ENCODE measurements at regions not wholly inside any gene's neighbourhood (a gene's known extent, or its start where the extent isn't known, plus 50 kb on each side); places are given as distances from the start of the nearest gene placed in this dataset.
A peak's percentile ranks its signal among the peaks of the same experiment; 100 is the strongest.
"Not testable (repeated sequence)": the region's sequence is repeated elsewhere in the genome, so short reads cannot be mapped to it uniquely, and the experiment has no call there.

- intact Hi-C loops (cut with DNase I; ENCODE audit: low total_unique reads); H3K27me3 ChIP-seq; H3K9me3 ChIP-seq; DNase-seq; H3K36me3 ChIP-seq; H3K4me1 ChIP-seq; H3K27ac ChIP-seq; H3K4me3 ChIP-seq: not testable (repeated sequence)
These were observed 141.0 kb downstream of the GOLGA6L22 start for GRCh38 chr15:22599526-22600320.

- H3K36me3 ChIP-seq; H3K27ac ChIP-seq; DNase-seq; intact Hi-C loops (cut with DNase I; ENCODE audit: low total_unique reads); H3K4me1 ChIP-seq; H3K9me3 ChIP-seq; H3K4me3 ChIP-seq; H3K27me3 ChIP-seq: not testable (repeated sequence)
These were observed 158.3 kb downstream of the GOLGA6L22 start for GRCh38 chr15:22616976-22617375.

GRCh38 chr15:22631789-22632188 is 154.7 kb upstream of the NIPA1 start:
- H3K36me3 ChIP-seq; H3K27me3 ChIP-seq; H3K4me3 ChIP-seq; intact Hi-C loops (cut with DNase I; ENCODE audit: low total_unique reads); DNase-seq; H3K9me3 ChIP-seq; H3K27ac ChIP-seq; H3K4me1 ChIP-seq: not testable (repeated sequence)

GRCh38 chr15:22639983-22640382 is 146.5 kb upstream of the NIPA1 start:
- H3K4me1 ChIP-seq; intact Hi-C loops (cut with DNase I; ENCODE audit: low total_unique reads); DNase-seq; H3K27ac ChIP-seq; H3K9me3 ChIP-seq; H3K36me3 ChIP-seq; H3K27me3 ChIP-seq; H3K4me3 ChIP-seq: not testable (repeated sequence)

GRCh38 chr15:22649458-22649857 is 137.0 kb upstream of the NIPA1 start:
- intact Hi-C loops (cut with DNase I; ENCODE audit: low total_unique reads); DNase-seq: not testable (repeated sequence)

GRCh38 chr15:22651179-22651578 is 135.3 kb upstream of the NIPA1 start:
- DNase-seq; H3K4me3 ChIP-seq; intact Hi-C loops (cut with DNase I; ENCODE audit: low total_unique reads): not testable (repeated sequence)

More at GRCh38 chr15:22649458-22649857, 137.0 kb upstream of the NIPA1 start:
- not testable (repeated sequence) for H3K4me1 ChIP-seq, H3K27me3 ChIP-seq, H3K36me3 ChIP-seq, H3K9me3 ChIP-seq, H3K4me3 ChIP-seq, H3K27ac ChIP-seq

GRCh38 chr15:22664294-22665058 is 122.0 kb upstream of the NIPA1 start:
- H3K27me3 ChIP-seq; intact Hi-C loops (cut with DNase I; ENCODE audit: low total_unique reads); H3K4me1 ChIP-seq; H3K9me3 ChIP-seq; H3K36me3 ChIP-seq: not testable (repeated sequence)
- H3K27ac ChIP-seq = peak overlapping the region; percentile 93 to 96
- DNase-seq = peak; percentile 16 to 44
- H3K4me3 ChIP-seq = peak overlapping the region; percentile 26 to 69
- peak in 1 of 4 experiments; percentile 26 for TF ChIP-seq CTCF (IDR thresholded peaks at IDR 0.05)

More at GRCh38 chr15:22651179-22651578, 135.3 kb upstream of the NIPA1 start:
- not testable (repeated sequence) for H3K36me3 ChIP-seq, H3K4me1 ChIP-seq, H3K9me3 ChIP-seq, H3K27me3 ChIP-seq, H3K27ac ChIP-seq

- DNase-seq = peak in 1 of 2 donors; percentile 39
- H3K36me3 ChIP-seq; H3K27me3 ChIP-seq; H3K4me1 ChIP-seq; intact Hi-C loops (cut with DNase I; ENCODE audit: low total_unique reads); H3K9me3 ChIP-seq: not testable (repeated sequence)
- peak overlapping the region; percentile 93 to 96 for H3K27ac ChIP-seq
- H3K4me3 ChIP-seq = peak overlapping the region; percentile 26 to 69
These were observed 121.3 kb upstream of the NIPA1 start for GRCh38 chr15:22665059-22665702.

- intact Hi-C loops (cut with DNase I; ENCODE audit: low total_unique reads); H3K4me1 ChIP-seq; H3K9me3 ChIP-seq; H3K27me3 ChIP-seq; DNase-seq; H3K36me3 ChIP-seq: not testable (repeated sequence)
- H3K4me3 ChIP-seq = peak overlapping the region; percentile 26 to 69
- H3K27ac ChIP-seq = peak overlapping the region; percentile 93 to 96
These were observed 120.7 kb upstream of the NIPA1 start for GRCh38 chr15:22665711-22666110.

GRCh38 chr15:22684786-22685185 is 101.7 kb upstream of the NIPA1 start:
- H3K27ac ChIP-seq; intact Hi-C loops (cut with DNase I; ENCODE audit: low total_unique reads); DNase-seq; H3K27me3 ChIP-seq; H3K4me1 ChIP-seq; H3K4me3 ChIP-seq; H3K9me3 ChIP-seq; H3K36me3 ChIP-seq: not testable (repeated sequence)

GRCh38 chr15:22699881-22700280 is 86.6 kb upstream of the NIPA1 start:
- H3K27ac ChIP-seq; H3K9me3 ChIP-seq; intact Hi-C loops (cut with DNase I; ENCODE audit: low total_unique reads); H3K36me3 ChIP-seq; DNase-seq; H3K4me1 ChIP-seq; H3K27me3 ChIP-seq; H3K4me3 ChIP-seq: not testable (repeated sequence)

GRCh38 chr15:22710831-22711341 is 75.6 kb upstream of the NIPA1 start:
- H3K9me3 ChIP-seq; H3K36me3 ChIP-seq; H3K4me1 ChIP-seq; H3K27me3 ChIP-seq; DNase-seq; intact Hi-C loops (cut with DNase I; ENCODE audit: low total_unique reads); H3K4me3 ChIP-seq; H3K27ac ChIP-seq: not testable (repeated sequence)

Measured in uterus (tissue), 3 donors.